NCI-H460 (cell line): ENCODE measurements at regions not wholly inside any gene's neighbourhood (a gene's known extent, or its start where the extent isn't known, plus 50 kb on each side); places are given as distances from the start of the nearest gene placed in this dataset.
"Not testable (repeated sequence)": the region's sequence is repeated elsewhere in the genome, so short reads cannot be mapped to it uniquely, and the experiment has no call there.

Source experiments
- DNase-seq: peaks from one replicate; pipeline ENCODE4 v3.0.0-alpha.2; 2016; ENCODE audit warnings: low read depth; ENCODE audit errors: extremely low read depth

DNA sequence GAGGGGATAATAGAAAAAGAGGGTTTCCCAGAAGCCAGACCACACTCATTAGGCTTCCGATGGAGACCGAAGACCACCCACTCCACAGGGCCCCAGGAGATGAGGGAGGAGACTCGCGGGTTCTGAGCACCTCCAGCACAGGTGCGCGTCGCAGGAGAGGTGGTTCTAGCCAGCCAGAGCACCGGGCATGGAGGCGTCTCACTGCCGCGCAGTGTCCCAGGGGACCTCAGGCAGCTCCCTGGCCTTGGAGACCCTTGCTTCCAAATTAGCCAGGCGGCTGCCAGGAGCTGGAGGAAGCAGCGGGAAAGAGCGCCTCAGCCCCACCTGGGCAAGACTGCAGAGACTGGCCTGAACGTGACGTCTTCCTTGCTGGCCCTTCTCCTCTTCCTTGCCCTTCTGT is 115.4 kb upstream of the FBXL7 start:
- no peak for DNase-seq

GRCh38 chr5:15384176-15384575 is 115.8 kb upstream of the FBXL7 start:
- no peak for DNase-seq

- DNase-seq, result peak; percentile 21
Measured at GRCh38 chr5:15383469-15383868, 116.5 kb upstream of the FBXL7 start.

- DNase-seq, result no peak
Measured at GRCh38 chr5:15383021-15383420, 117.0 kb upstream of the FBXL7 start.

DNA sequence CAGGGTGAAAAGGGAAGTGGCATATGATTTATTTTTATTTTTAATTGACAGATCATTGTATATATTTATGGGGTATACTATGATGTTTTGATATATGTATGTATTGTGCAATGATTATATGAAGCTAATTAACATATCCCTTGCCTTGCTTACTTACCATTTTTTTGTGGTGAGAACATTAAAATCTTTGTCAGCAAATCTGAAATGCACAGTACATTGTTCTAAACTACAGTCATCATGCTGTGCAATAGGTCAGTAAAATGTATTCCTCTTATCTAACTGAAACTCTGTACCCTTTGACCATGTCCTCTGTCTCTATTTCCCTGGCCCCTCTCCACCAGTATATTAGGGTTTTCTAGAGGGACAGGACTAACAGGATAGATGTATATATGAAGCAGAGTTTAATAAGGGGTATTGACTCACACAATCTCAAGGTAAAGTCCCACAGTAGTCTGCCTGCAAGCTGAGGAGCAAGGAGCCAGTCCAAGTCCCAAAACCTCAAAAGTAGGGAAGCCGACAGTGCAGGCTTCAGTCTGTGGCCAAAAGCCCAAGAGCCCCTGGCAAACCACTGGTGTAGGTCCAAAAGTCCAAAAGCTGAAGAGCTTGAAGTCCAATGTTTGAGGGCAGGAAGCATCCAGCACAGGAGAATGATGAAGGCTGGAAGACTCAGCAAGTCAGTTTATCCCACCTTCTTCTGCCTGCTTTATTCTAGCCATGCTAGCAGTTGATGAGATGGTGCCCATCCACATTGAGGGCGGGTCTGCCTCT is 122.2 kb upstream of the FBXL7 start:
- DNase-seq, result no peak

DNA sequence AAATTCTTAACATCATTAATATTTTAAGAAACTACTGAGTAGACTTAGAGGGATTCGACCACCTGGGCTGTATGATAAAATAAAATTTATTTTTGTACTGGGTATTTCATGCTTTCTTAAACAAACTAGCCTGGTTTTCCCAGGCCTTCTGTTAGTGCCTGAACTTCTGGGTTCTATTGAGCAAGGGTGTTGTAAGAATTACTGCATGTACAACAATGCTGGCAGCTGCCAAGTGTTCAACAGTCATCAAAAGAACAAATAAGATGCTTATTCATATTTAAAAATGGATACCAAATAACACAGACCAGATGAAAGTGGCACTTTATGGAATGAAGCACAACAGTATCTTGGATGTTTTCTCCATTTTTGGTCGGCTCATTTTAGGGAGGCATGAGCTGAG is 123.2 kb upstream of the FBXL7 start:
- DNase-seq, result no peak

- DNase-seq, result no peak
Measured at GRCh38 chr5:15376088-15376487, 123.9 kb upstream of the FBXL7 start.

GRCh38 chr5:15375559-15375958 is 124.4 kb upstream of the FBXL7 start:
- DNase-seq, result no peak

DNA sequence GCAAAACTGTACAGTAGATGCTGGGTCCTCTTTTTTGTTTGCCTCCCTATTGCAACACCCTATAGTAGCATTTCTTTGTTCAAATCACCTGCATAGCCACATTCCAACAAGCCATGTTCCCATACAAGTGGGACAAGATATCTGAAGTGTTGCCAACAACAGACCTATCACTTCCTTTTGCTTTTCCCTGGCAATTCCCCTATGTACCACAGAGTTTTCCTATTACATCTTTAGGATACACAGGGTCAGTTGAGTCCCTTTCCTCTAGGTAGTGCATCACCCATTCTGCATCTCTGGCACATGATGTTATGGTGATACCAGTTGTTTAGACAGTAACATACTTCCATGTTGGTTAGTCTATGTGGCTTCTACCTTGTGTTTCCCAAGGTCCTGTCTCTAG is 125.1 kb upstream of the FBXL7 start:
- no peak for DNase-seq

DNA sequence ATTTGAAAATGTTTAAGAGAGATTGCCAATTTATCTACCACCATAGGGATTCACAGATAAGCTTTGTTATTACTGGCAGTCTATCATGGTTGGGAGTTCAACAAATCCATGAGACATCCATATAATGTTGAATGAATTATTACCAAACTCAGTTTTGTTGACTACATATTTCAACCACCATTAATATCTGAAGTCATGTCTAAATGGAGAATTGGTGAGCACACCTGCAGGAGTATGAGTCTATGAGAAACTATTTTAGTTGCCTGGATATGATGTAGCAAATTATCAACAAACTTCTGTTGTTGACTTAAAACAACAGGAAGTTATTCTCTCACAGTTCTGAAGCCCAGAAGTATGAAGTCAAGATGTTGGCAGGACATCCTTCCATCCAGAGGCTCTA is 126.8 kb upstream of the FBXL7 start:
- DNase-seq, result no peak

- no peak for DNase-seq
Measured at GRCh38 chr5:15371184-15371583, 128.8 kb upstream of the FBXL7 start.

GRCh38 chr5:15368835-15369234 is 131.1 kb upstream of the FBXL7 start:
- no peak for DNase-seq

DNA sequence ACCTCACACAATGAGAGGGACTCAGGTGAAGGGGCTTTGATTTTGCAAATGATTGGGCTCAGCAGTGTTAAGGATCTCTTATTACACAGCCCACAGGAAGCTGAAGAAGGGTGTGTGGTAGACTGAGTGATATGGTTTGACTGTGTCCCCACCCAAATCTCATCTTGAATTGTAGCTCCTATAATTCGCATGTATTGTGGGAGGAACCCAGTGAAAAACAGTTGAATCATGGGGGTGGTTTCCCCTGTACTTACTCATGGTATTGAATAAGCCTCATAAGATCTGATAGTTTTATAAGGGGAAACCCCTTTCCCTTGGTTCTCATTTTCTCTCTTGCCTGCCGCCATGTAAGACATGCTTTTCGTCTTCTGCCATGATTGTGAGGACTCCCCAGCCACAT is 132.5 kb upstream of the FBXL7 start:
- DNase-seq, result no peak

DNA sequence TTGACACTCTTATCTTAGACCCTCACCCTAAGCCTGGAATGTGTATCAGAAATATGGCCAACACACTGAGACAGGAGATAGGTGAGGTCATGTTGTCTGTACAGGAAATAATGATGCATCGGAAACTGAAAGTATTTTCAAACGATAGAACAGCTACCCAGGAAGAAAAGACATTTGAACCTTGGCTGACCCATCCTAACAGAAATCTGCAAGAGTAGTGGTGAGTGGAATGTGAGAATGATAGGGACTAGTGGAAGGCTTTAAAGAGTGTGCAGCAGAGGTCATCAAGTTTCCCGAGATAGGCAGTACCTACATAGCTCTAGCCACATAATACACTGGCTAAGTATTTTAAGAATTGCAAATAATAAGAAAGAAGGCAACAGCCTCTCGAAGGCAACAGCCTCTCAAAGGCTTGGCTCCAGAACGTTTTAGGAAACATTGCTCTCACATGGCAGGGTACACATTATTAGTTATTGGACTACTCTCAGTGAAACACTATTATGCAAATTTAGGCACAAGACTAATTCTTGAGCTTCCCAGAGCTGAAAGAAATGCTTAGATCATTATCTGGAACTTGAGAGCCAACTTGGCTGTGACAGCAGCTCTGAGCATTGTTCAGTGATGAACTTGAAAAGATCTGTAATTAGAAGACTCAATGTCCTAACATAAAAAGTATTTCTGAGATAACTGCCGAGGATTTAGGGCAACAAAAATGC is 133.1 kb upstream of the FBXL7 start:
- no peak for DNase-seq

- DNase-seq, result no peak
Measured at GRCh38 chr5:15365070-15365469, 134.9 kb upstream of the FBXL7 start.

DNA sequence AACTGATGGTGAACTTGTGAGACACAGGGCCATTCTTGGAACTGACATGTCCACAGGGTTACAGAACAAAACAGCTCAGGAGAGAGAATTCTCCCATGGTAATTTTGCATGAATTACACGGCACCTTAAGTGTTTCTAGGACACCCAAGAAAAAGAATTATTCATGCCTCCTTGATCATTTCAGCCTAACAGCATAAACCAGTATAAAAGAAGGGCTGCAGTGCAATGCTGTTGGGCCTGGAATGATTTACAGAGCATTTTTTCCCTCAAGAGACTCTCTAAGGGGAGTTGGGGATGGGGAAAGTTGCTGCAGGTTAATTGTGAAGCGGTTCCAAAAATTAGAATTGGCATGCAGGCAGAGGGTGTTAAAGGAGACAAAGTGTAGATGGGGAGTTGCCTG is 136.4 kb upstream of the FBXL7 start:
- no peak for DNase-seq

DNA sequence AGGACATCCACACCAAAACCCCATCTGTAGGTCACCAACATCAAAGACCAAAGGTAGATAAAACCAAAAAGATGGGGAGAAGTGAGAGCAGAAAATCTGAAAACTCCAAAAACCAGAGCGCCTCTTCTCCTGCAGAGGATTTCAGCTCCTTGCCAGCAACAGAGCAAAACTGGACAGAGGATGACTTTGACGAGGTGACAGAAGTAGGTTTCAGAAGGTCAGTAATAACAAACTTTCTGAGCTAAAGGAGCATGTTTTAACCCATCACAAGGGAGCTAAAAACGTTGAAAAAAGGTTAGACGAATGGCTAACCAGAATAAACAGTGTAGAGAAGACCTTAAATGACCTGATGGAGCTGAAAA is 142.9 kb upstream of the FBXL7 start:
- not testable (repeated sequence) for DNase-seq

DNA sequence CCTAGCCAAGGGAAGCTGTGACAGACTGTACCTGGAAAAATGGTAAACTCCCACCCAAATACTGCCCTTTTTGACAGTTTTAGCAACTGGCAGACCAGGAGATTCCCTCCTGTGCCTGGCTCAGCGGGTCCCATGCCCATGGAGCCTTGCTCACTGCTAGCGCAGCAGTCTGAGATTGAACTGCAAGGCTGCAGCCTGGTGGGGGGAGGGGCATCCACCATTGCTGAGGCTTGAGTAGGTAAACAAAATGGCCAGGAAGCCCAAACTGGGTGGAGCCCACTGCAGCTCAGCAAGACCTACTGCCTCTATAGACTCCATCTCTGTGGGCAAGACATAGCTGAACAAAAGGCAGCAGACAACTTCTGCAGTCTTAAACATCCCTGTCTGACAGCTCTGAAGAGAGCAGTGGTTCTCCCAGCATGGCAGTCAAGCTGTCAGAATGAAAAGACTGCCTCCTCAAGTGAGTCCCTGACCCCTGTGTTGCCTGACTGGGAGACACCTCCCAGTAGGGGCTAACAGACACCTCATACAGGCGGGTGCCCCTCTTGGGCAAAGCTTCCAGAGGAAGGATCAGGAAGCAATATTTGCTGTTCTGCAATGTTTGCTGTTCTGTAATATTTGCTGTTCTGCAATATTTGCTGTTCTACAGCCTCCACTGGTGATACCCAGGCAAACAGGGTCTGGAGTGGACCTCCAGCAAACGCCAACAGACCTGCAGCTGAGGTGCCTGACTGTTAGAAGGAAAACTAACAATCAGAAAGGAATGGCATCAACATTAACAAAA is 143.5 kb upstream of the FBXL7 start:
- DNase-seq, result not testable (repeated sequence)

DNA sequence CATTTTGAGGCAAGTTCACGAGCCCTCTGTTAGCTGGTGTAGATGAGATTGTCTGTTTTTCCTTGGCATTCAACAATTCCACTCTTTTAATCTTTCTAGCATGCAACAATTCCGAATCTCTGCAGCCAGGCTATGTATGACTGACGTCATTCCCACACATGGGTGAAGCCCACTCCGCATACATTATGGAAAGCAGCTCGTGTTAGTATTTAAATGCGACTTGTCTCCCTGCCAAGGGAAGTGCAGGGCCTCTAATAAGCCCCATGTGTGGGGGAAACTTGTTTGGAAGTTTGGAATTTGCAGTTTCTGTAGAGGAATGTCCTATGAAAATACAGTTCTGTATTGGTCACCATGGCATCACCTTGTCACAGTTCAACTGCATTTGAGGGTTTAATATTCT is 146.0 kb upstream of the FBXL7 start:
- no peak for DNase-seq

DNA sequence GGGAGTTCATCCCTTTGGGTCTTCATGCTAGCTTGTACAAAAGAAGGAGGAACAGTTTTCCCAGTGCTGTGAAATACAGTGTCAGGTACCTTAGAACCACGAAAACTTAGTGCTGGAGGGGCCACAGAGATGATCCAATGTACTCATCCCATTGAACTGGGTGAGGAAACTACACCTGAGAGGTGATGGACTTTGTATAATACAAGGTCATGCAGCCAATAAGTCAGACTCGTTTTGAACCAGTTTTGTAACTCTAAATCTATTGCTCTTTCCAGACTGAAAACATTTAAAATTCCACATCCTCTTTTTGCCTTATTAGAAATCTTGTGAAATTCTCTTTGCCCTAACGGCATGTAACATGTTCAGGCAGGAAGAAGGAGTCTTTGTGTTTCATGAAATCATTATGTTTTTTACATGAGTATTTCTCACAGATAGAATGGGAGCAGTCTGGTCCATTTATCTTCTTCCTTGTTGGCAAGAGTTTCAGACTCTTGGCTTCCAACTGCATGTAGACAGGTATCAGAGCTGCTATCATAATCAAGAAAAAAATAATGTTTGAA is 146.8 kb upstream of the FBXL7 start:
- DNase-seq, result no peak

- DNase-seq, result no peak
Measured at GRCh38 chr5:15350614-15351013, 149.4 kb upstream of the FBXL7 start.
